Spleen (tissue), 7 donors: ENCODE measurements at regions not wholly inside any gene's neighbourhood (a gene's known extent, or its start where the extent isn't known, plus 50 kb on each side); places are given as distances from the start of the nearest gene placed in this dataset.

Experiments used
- POLR2A ChIP-seq, 3 donors: fragments of 450-650 bp; IDR thresholded peaks; one replicate each; pipeline ENCODE4 v1.5.1; 2017; ENCODE audit warnings: antibody characterized with exemption in 3 of 3, mild to moderate bottlenecking in 1 of 3
- POLR2AphosphoS5 ChIP-seq, 3 donors: sonication (generic); formaldehyde crosslinking; IDR thresholded peaks; one replicate each; pipeline ENCODE4 v1.5.1; 2017; ENCODE audit warnings: antibody characterized with exemption in 3 of 3
- TF ChIP-seq, protein P1 (sequence below), 11 experiments: fragments of 200-600 bp in 7 of 11; fragments of 450-650 bp in 4 of 11; sonication (generic) in 4 of 11; IDR thresholded peaks in 8 of 11; conservative IDR thresholded peaks in 3 of 11; 1 replicate in 7 of 11; 2 replicates in 4 of 11; pipeline versions ENCODE4 v1.4.0 to v1.8.0; 2016 to 2021; ENCODE audit warnings: antibody characterized with exemption in 11 of 11, inconsistent platforms in 4 of 11, mild to moderate bottlenecking in 1 of 11
- donor health status: DM: no; HTN: no; CAD: no; lungs with moderate emphysema.
- donor health status: DM: no; HTN: no; CAD: no.
- donor health status: DM: no; HTN: no; CAD: no.

DNA sequence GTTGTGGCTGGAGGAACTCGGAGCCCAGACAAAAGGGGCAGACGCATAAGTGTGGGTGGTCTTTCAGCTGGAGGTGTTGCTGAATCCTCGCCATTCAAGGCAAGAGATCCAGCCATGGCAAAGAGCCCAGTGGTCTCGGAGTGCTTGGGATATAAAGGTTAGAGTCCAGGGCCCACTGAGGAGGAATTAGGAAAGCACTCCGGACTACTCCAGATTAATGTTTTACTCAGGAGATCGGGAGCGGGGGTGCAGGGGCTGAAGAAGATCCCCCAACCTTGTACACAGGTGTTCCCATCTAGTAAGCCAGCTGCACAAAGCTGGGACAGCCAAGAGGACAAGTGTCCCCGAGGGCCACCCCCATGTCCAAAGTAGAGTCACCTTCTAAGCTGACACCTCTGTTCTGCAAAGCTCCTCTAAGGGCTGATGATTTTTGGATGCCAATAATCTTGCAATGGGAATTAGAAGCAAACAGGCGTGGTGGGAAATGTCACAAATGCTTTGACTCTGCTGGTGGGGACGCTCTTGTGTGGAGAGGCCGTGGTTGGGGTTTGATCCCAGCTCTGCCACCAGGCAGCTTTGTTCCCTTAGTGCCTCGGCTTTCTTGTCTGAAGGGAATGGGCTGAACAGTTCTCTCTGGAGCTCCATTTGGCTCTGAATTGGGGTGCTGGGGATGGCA, 194.3 kb upstream of the SOX1 start:
- TF ChIP-seq POLR2AphosphoS5 (IDR thresholded peaks at IDR 0.05) = no peak
- TF ChIP-seq, protein P1, sequence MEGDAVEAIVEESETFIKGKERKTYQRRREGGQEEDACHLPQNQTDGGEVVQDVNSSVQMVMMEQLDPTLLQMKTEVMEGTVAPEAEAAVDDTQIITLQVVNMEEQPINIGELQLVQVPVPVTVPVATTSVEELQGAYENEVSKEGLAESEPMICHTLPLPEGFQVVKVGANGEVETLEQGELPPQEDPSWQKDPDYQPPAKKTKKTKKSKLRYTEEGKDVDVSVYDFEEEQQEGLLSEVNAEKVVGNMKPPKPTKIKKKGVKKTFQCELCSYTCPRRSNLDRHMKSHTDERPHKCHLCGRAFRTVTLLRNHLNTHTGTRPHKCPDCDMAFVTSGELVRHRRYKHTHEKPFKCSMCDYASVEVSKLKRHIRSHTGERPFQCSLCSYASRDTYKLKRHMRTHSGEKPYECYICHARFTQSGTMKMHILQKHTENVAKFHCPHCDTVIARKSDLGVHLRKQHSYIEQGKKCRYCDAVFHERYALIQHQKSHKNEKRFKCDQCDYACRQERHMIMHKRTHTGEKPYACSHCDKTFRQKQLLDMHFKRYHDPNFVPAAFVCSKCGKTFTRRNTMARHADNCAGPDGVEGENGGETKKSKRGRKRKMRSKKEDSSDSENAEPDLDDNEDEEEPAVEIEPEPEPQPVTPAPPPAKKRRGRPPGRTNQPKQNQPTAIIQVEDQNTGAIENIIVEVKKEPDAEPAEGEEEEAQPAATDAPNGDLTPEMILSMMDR (IDR thresholded peaks at IDR 0.05 in 8 of 11, conservative IDR thresholded peaks at IDR 0.05 in 3 of 11) = no peak
- TF ChIP-seq POLR2A (IDR thresholded peaks at IDR 0.05) = no peak
